Peyer's patch (tissue), 4 donors: ENCODE measurements at regions not wholly inside any gene's neighbourhood (a gene's known extent, or its start where the extent isn't known, plus 50 kb on each side); places are given as distances from the start of the nearest gene placed in this dataset.

Experiments used
- POLR2A ChIP-seq, 2 donors: fragments of 450-650 bp; IDR thresholded peaks; one replicate each; pipeline ENCODE4 v1.5.1; 2017; ENCODE audit warnings: antibody characterized with exemption in 2 of 2, mild to moderate bottlenecking in 2 of 2, moderate library complexity in 2 of 2
- TF ChIP-seq, protein P1 (sequence below), 6 experiments: fragments of 450-650 bp in 4 of 6; fragments of 200-600 bp in 2 of 6; sonication (generic) in 1 of 6; IDR thresholded peaks; one replicate each; pipeline ENCODE4 v1.5.1; 2017 to 2019; ENCODE audit warnings: antibody characterized with exemption in 6 of 6, mild to moderate bottlenecking in 3 of 6, moderate library complexity in 1 of 6

DNA sequence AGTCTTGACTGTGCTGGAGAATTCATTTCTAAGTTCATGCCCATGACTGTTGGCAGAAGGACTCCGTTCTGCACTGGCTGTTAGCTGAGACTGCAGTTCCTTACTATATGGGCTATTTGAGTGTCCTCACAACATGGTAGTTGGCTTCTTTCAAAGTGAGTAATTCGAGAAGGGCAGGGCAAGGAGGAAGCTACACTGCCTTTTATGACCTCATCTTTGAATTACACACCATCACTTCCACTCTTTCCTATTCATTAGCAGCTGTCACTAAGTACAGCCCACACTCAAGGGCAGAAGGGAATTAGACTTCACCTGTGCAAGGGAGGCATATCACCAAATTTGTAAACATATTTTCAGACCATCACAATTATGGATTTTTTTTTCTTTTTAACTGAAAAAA is 55.9 kb upstream of the EPAS1 start:
- no peak for TF ChIP-seq POLR2A (IDR thresholded peaks at IDR 0.05)
- TF ChIP-seq, protein P1, sequence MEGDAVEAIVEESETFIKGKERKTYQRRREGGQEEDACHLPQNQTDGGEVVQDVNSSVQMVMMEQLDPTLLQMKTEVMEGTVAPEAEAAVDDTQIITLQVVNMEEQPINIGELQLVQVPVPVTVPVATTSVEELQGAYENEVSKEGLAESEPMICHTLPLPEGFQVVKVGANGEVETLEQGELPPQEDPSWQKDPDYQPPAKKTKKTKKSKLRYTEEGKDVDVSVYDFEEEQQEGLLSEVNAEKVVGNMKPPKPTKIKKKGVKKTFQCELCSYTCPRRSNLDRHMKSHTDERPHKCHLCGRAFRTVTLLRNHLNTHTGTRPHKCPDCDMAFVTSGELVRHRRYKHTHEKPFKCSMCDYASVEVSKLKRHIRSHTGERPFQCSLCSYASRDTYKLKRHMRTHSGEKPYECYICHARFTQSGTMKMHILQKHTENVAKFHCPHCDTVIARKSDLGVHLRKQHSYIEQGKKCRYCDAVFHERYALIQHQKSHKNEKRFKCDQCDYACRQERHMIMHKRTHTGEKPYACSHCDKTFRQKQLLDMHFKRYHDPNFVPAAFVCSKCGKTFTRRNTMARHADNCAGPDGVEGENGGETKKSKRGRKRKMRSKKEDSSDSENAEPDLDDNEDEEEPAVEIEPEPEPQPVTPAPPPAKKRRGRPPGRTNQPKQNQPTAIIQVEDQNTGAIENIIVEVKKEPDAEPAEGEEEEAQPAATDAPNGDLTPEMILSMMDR (IDR thresholded peaks at IDR 0.05), result no peak
